GM12878 (cell line): ENCODE measurements at regions not wholly inside any gene's neighbourhood (a gene's known extent, or its start where the extent isn't known, plus 50 kb on each side); places are given as distances from the start of the nearest gene placed in this dataset.

Source experiments
- BMI1 ChIP-seq: fragments of 450-650 bp; IDR thresholded peaks from 2 replicates; pipeline ENCODE4 v1.6.1; 2016; ENCODE audit warnings: mild to moderate bottlenecking, moderate library complexity, borderline replicate concordance
- CBX5 ChIP-seq: sonication (generic); IDR thresholded peaks from 2 replicates; pipeline ENCODE4 v1.6.1; 2016; ENCODE audit warnings: low read depth, moderate library complexity, mild to moderate bottlenecking, inconsistent platforms
- DPF2 ChIP-seq: fragments of 450-650 bp; IDR thresholded peaks from 2 replicates; pipeline ENCODE4 v1.6.1; 2017; ENCODE audit warnings: mild to moderate bottlenecking
- EGR1 ChIP-seq, 2 experiments: IDR thresholded peaks; 1 replicate in 1 of 2; 2 replicates in 1 of 2; pipeline ENCODE4 v1.6.1; 2011 to 2012; ENCODE audit warnings: low read depth in 2 of 2, low read length in 2 of 2, borderline replicate concordance in 1 of 2, mild to moderate bottlenecking in 1 of 2, moderate library complexity in 1 of 2
- EP300 ChIP-seq, 2 experiments: fragments of 150-350 bp in 1 of 2; IDR thresholded peaks; 2 replicates each; pipeline ENCODE4 v1.6.1; 2011 to 2012; ENCODE audit warnings: low read depth in 2 of 2, low read length in 2 of 2, borderline replicate concordance in 1 of 2, improper control_type of control experiment in 1 of 2, inconsistent platforms in 1 of 2; ENCODE audit not compliant: control insufficient read depth in 1 of 2
- ETV6 ChIP-seq, 2 experiments: fragments of 450-650 bp in 1 of 2; IDR thresholded peaks in 1 of 2; conservative IDR thresholded peaks in 1 of 2; 2 replicates each; pipeline ENCODE4 v1.6.1; 2014; ENCODE audit warnings: antibody characterized with exemption in 1 of 2, borderline replicate concordance in 1 of 2, low read depth in 1 of 2, mild to moderate bottlenecking in 1 of 2, moderate library complexity in 1 of 2
- FOXK2 ChIP-seq: fragments of 450-650 bp; IDR thresholded peaks from 2 replicates; pipeline ENCODE4 v1.6.1; 2017; ENCODE audit warnings: mild to moderate bottlenecking, moderate library complexity
- HDAC2 ChIP-seq: fragments of 200-600 bp; sonication (generic); IDR thresholded peaks from 2 replicates; pipeline ENCODE4 v1.6.1; 2017
- HDGF ChIP-seq: fragments of 450-650 bp; IDR thresholded peaks from 2 replicates; pipeline ENCODE4 v1.6.1; 2016; ENCODE audit warnings: antibody characterized with exemption
- IKZF1 ChIP-seq: fragments of 450-650 bp; conservative IDR thresholded peaks from 2 replicates; pipeline ENCODE4 v1.6.1; 2017; ENCODE audit warnings: antibody characterized with exemption, mild to moderate bottlenecking
- IRF5 ChIP-seq: fragments of 450-650 bp; IDR thresholded peaks from 2 replicates; pipeline ENCODE4 v1.6.1; 2017; ENCODE audit warnings: borderline replicate concordance
- JUNB ChIP-seq: IDR thresholded peaks from 2 replicates; pipeline ENCODE4 v1.6.1; 2016; ENCODE audit warnings: antibody characterized with exemption, mild to moderate bottlenecking
- KLF5 ChIP-seq: fragments of 450-650 bp; IDR thresholded peaks from 2 replicates; pipeline ENCODE4 v1.6.1; 2014; ENCODE audit warnings: mild to moderate bottlenecking; ENCODE audit not compliant: partially characterized antibody
- MYC ChIP-seq: IDR thresholded peaks from 2 replicates; pipeline ENCODE4 v1.6.1; 2011; ENCODE audit warnings: mild to moderate bottlenecking, low read length, moderate library complexity, inconsistent platforms; ENCODE audit not compliant: insufficient read depth, insufficient replicate concordance, insufficient read length, severe bottlenecking
- NKRF ChIP-seq: fragments of 450-650 bp; conservative IDR thresholded peaks from 2 replicates; pipeline ENCODE4 v1.6.1; 2017; ENCODE audit warnings: mild to moderate bottlenecking, moderate library complexity
- NR2C2 ChIP-seq: IDR thresholded peaks from 2 replicates; pipeline ENCODE4 v1.6.1; 2011; ENCODE audit warnings: borderline replicate concordance, low read depth; ENCODE audit not compliant: control insufficient read depth, insufficient read length
- RELB ChIP-seq: fragments of 450-650 bp; IDR thresholded peaks from 2 replicates; pipeline ENCODE4 v1.6.1; 2017; ENCODE audit warnings: low read depth, mild to moderate bottlenecking, moderate library complexity
- RFX5 ChIP-seq: IDR thresholded peaks from 2 replicates; pipeline ENCODE4 v1.6.1; 2011; ENCODE audit warnings: low read depth, low read length, improper control_type of control experiment
- SIX5 ChIP-seq: IDR thresholded peaks from 2 replicates; pipeline ENCODE4 v1.6.1; 2011; ENCODE audit warnings: mild to moderate bottlenecking, low read depth, low read length, moderate library complexity; ENCODE audit not compliant: severe bottlenecking
- SMARCA5 ChIP-seq: fragments of 450-650 bp; IDR thresholded peaks from 2 replicates; pipeline ENCODE4 v1.6.1; 2017; ENCODE audit warnings: mild to moderate bottlenecking
- SUZ12 ChIP-seq: fragments of 200-600 bp; sonication (generic); IDR thresholded peaks from one replicate; pipeline ENCODE4 v1.6.1; 2018; ENCODE audit warnings: antibody characterized with exemption, mild to moderate bottlenecking; ENCODE audit not compliant: unreplicated experiment
- TF ChIP-seq, protein P1 (sequence below): fragments of 450-650 bp; IDR thresholded peaks from 2 replicates; pipeline ENCODE4 v1.6.1; 2017; ENCODE audit warnings: antibody characterized with exemption, mild to moderate bottlenecking, moderate library complexity

DNA sequence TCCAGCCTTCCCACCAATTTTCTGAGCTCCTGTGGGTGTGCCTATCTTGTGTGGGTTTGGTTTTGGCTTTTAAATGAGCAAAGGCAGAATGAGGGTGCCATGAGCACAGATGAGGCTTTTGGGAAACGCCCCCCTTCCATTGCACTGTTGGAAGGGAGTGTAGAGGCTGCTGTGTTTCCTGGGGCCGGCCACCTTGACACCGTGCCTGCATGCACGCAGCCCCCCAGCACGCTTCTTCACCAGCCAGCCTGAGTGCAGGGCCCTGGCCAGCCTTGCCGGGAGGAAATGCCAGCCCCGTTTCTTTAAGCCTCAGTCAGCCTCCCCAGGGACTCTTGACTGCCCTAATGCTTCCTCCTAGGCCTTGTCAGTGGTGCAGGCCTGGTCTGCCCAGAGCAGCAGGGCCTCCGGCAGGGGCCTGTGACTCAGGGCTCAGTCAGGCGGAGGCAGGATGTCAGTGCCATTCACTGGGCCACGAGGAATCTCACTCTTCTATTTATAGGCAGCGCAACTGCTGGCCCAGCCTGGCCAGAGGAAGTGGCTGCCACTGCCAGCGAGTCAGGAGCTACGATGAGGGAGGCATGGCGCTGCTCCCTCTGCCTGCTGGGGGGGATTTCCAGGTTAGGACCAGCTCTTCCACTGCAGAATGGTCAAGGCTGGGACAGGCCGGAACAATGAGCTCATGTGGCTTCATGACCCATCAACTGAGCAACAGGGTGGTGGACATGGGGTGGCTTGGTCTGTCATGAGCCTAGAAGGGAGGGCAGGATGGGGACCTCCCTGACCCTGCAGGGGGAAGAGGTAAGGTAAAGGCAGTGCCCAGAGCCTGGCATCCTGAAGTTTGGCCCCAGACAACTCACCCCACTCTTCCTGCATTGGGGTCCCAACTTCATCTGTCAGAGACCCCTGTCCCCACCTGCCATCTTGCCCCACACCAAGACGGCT, 205.2 kb downstream of the RAB11FIP4 start (continued):
- TF ChIP-seq EP300 (IDR thresholded peaks at IDR 0.05; ENCODE audit: borderline replicate concordance in 1 of 2, control insufficient read depth in 1 of 2, low read depth in 2 of 2, low read length in 2 of 2) (no peak), NR2C2 (no peak), IKZF1 (peak; percentile 72), HDGF (no peak), KLF5 (no peak), CBX5 (no peak), ETV6 (conservative IDR thresholded peaks at IDR 0.05 in 1 of 2, IDR thresholded peaks at IDR 0.05 in 1 of 2; ENCODE audit: borderline replicate concordance in 1 of 2, low read depth in 1 of 2) (no peak), SMARCA5 (no peak), BMI1 (no peak), JUNB (no peak), SUZ12 (no peak), RFX5 (no peak), IRF5 (no peak), SIX5 (no peak), EGR1 (IDR thresholded peaks at IDR 0.05; ENCODE audit: borderline replicate concordance in 1 of 2, low read depth in 2 of 2, low read length in 2 of 2) (no peak), NKRF (no peak), MYC (no peak), RELB (no peak), FOXK2 (no peak), DPF2 (0 out of 2 replicates have a peak, but pooled peaks have one; percentile 21), HDAC2 (no peak)
- TF ChIP-seq, protein P1, sequence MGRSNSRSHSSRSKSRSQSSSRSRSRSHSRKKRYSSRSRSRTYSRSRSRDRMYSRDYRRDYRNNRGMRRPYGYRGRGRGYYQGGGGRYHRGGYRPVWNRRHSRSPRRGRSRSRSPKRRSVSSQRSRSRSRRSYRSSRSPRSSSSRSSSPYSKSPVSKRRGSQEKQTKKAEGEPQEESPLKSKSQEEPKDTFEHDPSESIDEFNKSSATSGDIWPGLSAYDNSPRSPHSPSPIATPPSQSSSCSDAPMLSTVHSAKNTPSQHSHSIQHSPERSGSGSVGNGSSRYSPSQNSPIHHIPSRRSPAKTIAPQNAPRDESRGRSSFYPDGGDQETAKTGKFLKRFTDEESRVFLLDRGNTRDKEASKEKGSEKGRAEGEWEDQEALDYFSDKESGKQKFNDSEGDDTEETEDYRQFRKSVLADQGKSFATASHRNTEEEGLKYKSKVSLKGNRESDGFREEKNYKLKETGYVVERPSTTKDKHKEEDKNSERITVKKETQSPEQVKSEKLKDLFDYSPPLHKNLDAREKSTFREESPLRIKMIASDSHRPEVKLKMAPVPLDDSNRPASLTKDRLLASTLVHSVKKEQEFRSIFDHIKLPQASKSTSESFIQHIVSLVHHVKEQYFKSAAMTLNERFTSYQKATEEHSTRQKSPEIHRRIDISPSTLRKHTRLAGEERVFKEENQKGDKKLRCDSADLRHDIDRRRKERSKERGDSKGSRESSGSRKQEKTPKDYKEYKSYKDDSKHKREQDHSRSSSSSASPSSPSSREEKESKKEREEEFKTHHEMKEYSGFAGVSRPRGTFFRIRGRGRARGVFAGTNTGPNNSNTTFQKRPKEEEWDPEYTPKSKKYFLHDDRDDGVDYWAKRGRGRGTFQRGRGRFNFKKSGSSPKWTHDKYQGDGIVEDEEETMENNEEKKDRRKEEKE = no peak
